Mesodermal cell (in vitro differentiated cells): ENCODE measurements at regions not wholly inside any gene's neighbourhood (a gene's known extent, or its start where the extent isn't known, plus 50 kb on each side); places are given as distances from the start of the nearest gene placed in this dataset.

ENCODE experiments used
- H3K27ac ChIP-seq: 2 replicates; pipeline ENCODE4 v1.7.0; 2013; ENCODE audit warnings: mild to moderate bottlenecking, low read depth, low read length, moderate library complexity; ENCODE audit not compliant: severe bottlenecking
- H3K36me3 ChIP-seq: 2 replicates; pipeline ENCODE4 v1.7.1; 2013; ENCODE audit warnings: mild to moderate bottlenecking, low read length, moderate library complexity; ENCODE audit not compliant: control insufficient read depth, insufficient read depth
- H3K4me1 ChIP-seq: one replicate; pipeline ENCODE4 v1.7.1; 2013; ENCODE audit warnings: mild to moderate bottlenecking, low read length; ENCODE audit not compliant: insufficient read depth, control insufficient read depth, poor library complexity, severe bottlenecking
- H3K4me3 ChIP-seq: 2 replicates; pipeline ENCODE4 v1.7.0; 2013; ENCODE audit warnings: low read length, control low read depth, mild to moderate bottlenecking; ENCODE audit not compliant: insufficient read depth, poor library complexity, severe bottlenecking; ENCODE audit errors: extremely low read depth
- H3K9me3 ChIP-seq: 2 replicates; pipeline ENCODE4 v1.7.1; 2013; ENCODE audit warnings: mild to moderate bottlenecking, low read length, moderate library complexity; ENCODE audit not compliant: control insufficient read depth
- WGBS, 2 experiments: methylation state at CpG; one replicate each; pipeline ENCODE4 v1.1.5; 2013; ENCODE audit warnings: missing lambda C conversion rate in 2 of 2; ENCODE audit not compliant: insufficient coverage in 2 of 2; 5-methylcytosine and 5-hydroxymethylcytosine counted together

DNA sequence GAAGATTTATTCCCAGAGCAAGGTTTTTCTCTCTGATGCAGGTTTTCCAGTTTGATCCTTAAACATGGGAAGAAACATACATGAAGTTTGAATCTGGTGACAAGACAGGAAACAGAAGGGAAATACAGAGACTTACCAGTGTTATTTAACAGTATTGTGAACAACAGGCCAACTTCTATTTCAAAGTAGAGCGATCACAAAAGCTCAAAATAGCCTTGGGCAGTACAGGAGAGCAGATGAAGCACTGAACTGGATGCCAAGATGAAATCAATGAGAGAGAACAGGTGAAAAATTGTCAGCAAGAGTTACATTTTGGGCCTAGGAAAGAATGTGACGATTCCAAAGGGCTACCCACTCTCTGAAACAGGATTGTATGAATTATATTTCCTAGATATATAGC lies 114.8 kb upstream of the PTPRK start:
- H3K4me3 ChIP-seq = no peak overlapping the region
- WGBS, 2 experiments = 71 to 100% methylated on average over 1 of the region's 2 CpGs
- H3K27ac ChIP-seq = no peak overlapping the region
- peaks cover 9% of the 10 kb centered on the region for H3K4me1 ChIP-seq
- no peaks in the 10 kb centered on the region for H3K9me3 ChIP-seq
- no peaks in the 10 kb centered on the region for H3K36me3 ChIP-seq

DNA sequence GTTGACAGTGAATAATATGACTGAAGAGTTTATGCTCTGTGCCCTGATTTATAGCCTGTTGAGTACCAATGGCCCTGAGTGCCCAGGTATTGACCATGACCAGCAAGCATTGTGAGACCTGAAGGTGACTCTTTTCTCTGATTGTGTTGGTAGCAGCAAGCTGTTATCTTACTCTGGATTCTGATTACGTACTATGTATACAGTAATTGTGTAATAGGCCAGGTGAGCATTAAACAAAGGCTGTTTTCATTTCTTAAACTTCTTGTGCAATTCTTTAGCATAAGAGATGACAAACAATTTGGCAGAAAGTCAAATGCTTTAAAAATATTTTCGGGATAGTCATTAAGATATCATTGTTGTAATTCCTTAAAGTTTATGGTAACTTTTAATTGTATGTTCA lies 111.7 kb upstream of the PTPRK start:
- Histone ChIP-seq H3K27ac (no peak overlapping the region), H3K9me3 (no peaks in the 10 kb centered on the region), H3K4me3 (no peak overlapping the region), H3K36me3 (no peaks in the 10 kb centered on the region), H3K4me1 (peaks cover 3% of the 10 kb centered on the region)
- WGBS, 2 experiments = 80 to 100% methylated on average over 1 of the region's 2 CpGs

DNA sequence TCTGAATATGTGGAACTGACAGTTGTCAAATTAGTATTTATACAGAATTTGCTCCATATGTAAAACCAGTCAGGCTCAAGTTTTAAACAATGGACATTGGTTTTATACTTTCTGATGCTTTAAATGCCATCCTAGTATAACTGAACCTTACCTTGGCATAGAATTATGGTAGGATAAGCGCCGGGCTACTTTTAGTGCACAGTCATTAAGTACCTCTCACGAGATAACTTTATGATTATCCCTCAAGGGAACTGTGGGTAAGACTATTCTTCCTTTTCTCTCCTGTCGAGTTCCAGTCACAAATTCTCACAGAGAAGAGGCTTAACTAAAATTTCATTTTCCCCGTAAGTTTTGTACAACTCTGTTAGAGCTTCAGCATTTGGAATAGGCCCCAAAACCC lies 110.6 kb upstream of the PTPRK start:
- Histone ChIP-seq H3K9me3 (no peaks in the 10 kb centered on the region), H3K27ac (no peak overlapping the region), H3K4me1 (no peaks in the 10 kb centered on the region), H3K36me3 (no peaks in the 10 kb centered on the region), H3K4me3 (no peak overlapping the region)
- 88 to 91% methylated on average over 3 to 5 of the region's 5 CpGs for WGBS, 2 experiments

DNA sequence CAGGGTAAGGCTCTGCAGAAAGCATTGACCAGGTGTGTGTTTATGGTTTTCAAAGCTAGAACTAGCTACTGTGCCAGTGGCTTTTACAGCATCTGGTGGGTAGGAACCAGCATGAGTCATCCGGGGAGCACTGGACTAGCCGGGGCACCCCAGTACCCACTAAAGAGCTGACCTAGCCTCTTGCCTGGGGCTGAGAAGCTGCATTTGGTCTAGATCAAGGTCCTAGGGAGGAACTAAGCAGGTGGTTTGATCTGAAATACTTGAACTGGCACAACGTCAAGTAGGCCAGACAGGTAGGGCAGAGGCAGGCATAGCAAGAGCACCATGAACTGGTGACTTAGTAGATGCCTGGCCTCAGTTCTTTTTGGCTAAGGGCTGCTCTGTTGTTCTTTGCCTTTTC lies 109.8 kb upstream of the PTPRK start:
- no peak overlapping the region for H3K27ac ChIP-seq
- H3K9me3 ChIP-seq = no peaks in the 10 kb centered on the region
- H3K4me1 ChIP-seq = no peaks in the 10 kb centered on the region
- H3K4me3 ChIP-seq = no peak overlapping the region
- no peaks in the 10 kb centered on the region for H3K36me3 ChIP-seq
- WGBS, 2 experiments = 100% methylated on average over 2 to 3 of the region's 3 CpGs

DNA sequence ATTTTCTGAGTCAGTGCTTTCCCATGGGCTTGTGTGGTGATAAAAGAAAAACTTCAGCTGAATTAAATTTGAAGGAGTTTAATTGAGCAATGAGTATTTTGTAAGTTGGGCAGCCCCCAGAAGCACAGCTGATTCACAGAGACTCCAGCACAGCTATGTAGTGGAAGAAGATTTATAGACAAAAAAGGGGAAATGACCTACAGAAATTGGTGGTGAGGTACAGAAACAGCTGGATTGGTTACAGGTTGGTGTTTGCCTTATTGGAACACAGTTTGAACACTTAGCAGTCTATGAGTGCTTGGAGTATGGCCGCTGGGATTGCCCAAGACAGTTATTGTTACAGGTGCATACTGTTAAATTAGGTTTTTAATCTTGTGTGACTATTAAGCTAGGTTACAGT lies 96.9 kb upstream of the PTPRK start:
- H3K4me3 ChIP-seq = no peak overlapping the region
- H3K9me3 ChIP-seq = peaks cover 3% of the 10 kb centered on the region
- H3K4me1 ChIP-seq = no peaks in the 10 kb centered on the region
- no peak overlapping the region for H3K27ac ChIP-seq
- WGBS, 2 experiments = 100% methylated on average over 1 of the region's 1 CpG; no CpG with 5 or more reads in 1 of the 2 experiments
- no peaks in the 10 kb centered on the region for H3K36me3 ChIP-seq

DNA sequence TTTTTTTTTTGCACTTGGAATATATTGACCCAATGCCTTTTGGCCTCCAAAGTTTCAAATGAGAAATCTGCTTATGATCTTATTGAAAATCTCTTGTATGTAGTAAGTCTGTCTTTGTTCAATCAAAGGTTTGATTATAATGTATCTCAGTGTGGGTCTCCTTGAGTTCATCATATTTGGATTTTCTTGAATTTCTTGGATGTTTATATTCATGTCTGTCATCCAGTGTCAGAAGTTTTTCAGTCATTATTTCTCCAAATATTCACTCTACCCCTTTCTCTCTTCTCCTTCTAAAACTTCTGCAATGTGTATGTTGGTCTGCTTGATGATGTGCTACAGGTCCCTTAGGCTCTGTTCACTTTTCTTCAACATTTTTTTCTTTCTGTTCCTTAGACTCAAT lies 95.9 kb upstream of the PTPRK start:
- Histone ChIP-seq H3K4me3 (no peak overlapping the region), H3K9me3 (peaks cover 3% of the 10 kb centered on the region), H3K36me3 (no peaks in the 10 kb centered on the region), H3K4me1 (no peaks in the 10 kb centered on the region), H3K27ac (no peak overlapping the region)

DNA sequence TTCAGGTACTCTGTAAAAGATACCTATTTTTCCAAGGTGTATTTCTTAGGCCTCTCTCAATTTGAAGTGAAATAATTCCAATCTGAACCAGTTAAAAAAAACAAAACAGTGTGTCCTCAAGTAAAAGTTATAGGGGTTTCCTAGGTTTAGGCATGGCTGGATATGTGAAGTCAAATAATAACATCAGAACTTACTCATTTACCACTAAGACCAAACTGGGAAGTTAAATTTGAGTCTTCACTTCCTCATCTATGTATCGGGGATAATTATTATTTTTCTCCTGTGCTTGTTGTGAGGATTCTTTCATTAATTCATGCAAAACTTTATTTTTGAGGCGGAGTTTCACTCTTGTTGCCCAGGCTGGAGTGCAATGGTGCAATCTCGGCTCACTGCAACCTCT lies 86.2 kb upstream of the PTPRK start:
- Histone ChIP-seq H3K27ac (no peak overlapping the region), H3K4me3 (no peak overlapping the region), H3K36me3 (no peaks in the 10 kb centered on the region), H3K4me1 (no peaks in the 10 kb centered on the region), H3K9me3 (no peaks in the 10 kb centered on the region)
- WGBS, 2 experiments = 80 to 94% methylated on average over 1 to 2 of the region's 3 CpGs

DNA sequence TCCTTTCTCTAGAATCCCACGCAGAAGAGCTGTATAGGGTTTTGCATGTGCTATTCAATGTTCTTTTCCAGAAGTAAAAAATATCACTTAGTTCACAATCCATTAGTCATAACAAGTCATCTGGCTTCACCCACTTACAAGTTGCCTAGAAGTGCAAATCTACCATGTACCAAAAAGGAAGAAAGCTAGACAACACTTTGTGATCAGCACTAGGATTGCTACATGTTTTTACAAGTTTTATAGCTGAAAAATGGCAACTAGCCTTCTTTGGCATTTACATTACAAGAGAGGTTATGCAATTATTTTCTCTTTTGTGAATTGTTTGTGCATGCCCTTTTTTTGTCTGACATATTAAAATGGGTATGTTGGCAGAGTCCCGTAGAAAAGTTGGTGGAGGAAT lies 85.6 kb upstream of the PTPRK start:
- no peak overlapping the region for H3K27ac ChIP-seq

DNA sequence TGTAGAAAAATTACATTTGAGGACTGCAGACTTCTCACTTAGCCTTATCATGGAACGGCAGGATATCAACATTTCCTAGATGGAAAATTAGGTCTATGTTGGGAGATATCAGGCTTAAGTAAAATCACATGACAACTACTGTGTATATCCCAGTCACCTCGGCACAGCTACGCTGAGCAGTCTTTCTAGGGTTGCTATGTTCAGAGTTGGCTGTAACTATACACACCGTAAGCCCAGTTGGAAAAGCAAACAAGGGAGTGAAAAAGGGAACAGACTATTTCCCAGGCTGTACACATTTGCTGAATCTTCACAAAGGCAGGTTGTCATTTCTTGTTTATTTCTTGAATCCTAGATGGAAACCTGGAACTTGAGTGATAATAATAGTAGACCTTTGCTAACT lies 80.7 kb upstream of the PTPRK start:
- H3K36me3 ChIP-seq = no peaks in the 10 kb centered on the region
- H3K4me3 ChIP-seq = no peak overlapping the region
- H3K4me1 ChIP-seq = peaks cover 37% of the 10 kb centered on the region
- 93 to 95% methylated on average over 3 of the region's 4 CpGs for WGBS, 2 experiments
- H3K9me3 ChIP-seq = no peaks in the 10 kb centered on the region
- peak overlapping the region; percentile 84 for H3K27ac ChIP-seq

More for the DNA sequence above, 85.6 kb upstream of the PTPRK start:
- no CpG with 5 or more reads among the region's 2 CpGs for WGBS, 2 experiments
- Histone ChIP-seq H3K9me3 (no peaks in the 10 kb centered on the region), H3K36me3 (no peaks in the 10 kb centered on the region), H3K4me3 (no peak overlapping the region), H3K4me1 (peaks cover 3% of the 10 kb centered on the region)

DNA sequence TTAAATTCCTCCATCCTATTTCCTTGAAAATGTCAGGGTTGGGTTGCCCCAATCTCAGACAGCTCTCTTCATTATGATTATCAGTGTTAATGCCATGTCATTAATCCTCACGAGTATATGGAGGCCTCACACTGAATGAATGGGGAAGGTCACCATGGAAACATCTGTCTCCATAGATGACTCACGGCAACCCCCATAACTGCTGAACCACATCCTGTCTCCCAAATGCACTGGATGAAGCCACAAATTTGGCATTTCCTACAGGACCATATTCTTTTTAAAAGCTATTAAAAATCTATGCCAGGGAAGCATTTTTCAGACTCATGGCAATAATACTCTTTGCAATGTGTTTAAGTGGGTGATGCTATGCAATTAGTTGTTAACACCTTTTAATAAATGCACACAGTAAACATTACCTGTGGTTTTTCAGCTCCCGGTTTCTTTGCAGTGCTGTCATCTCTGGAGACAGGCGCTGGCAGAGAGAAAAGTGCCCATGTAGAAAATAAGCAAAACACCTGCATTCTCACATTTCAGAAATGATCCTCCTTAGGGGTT lies 80.1 kb upstream of the PTPRK start:
- H3K9me3 ChIP-seq = no peaks in the 10 kb centered on the region
- peak overlapping the region; percentile 84 for H3K27ac ChIP-seq
- peaks cover 37% of the 10 kb centered on the region for H3K4me1 ChIP-seq
- no CpG with 5 or more reads among the region's 4 CpGs for WGBS, 2 experiments
- no peak overlapping the region for H3K4me3 ChIP-seq
- H3K36me3 ChIP-seq = no peaks in the 10 kb centered on the region

DNA sequence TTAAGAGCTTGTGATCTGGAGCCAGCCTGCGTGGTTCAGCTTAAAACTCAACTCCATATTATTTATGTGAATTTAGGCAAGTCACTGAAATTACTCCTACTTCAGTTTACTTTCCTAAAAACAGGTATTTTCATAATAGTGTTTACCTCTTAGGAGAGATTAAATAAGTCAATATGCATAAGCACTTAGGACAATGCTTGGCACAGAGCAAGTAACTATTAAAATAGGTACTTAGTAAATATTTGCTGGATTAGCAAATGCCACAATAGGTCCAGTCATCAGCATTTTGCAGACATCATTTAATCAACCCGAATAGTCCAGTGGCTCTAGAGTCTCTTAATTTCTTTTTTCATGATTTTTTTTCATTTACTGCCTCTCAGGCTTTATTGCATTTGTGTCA lies 78.6 kb upstream of the PTPRK start:
- WGBS, 2 experiments = 83 to 100% methylated on average over 1 of the region's 2 CpGs
- peaks cover 37% of the 10 kb centered on the region for H3K4me1 ChIP-seq
- H3K9me3 ChIP-seq = no peaks in the 10 kb centered on the region
- H3K27ac ChIP-seq = no peak overlapping the region
- no peak overlapping the region for H3K4me3 ChIP-seq
- H3K36me3 ChIP-seq = no peaks in the 10 kb centered on the region
